Gastrocnemius medialis (tissue), 4 donors: ENCODE measurements at regions not wholly inside any gene's neighbourhood (a gene's known extent, or its start where the extent isn't known, plus 50 kb on each side); places are given as distances from the start of the nearest gene placed in this dataset.

Source experiments
- ATAC-seq, 2 donors: fragments of 150-250 bp; one replicate each; pipeline ENCODE4 v1.9.1; 2016
- DNase-seq, 2 donors: peaks; one replicate each; pipeline ENCODE4 v3.0.0-alpha.2; 2019
- H3K27ac ChIP-seq, 4 donors: fragments of 200-600 bp; sonication (generic); 1 replicate in 1 of 4; 2 replicates in 3 of 4; pipeline ENCODE4 v1.5.1; 2016 to 2018; ENCODE audit warnings: mild to moderate bottlenecking in 2 of 4, moderate library complexity in 1 of 4
- H3K27me3 ChIP-seq, 3 donors: fragments of 200-600 bp; sonication (generic) in 2 of 3; 1 replicate in 1 of 3; 2 replicates in 2 of 3; pipeline versions ENCODE4 v1.5.1 to v1.6.0; 2016 to 2019; ENCODE audit warnings: mild to moderate bottlenecking in 1 of 3, moderate library complexity in 1 of 3
- H3K36me3 ChIP-seq, 2 donors: fragments of 200-600 bp; sonication (generic) in 1 of 2; one replicate each; pipeline ENCODE4 v1.5.1; 2017 to 2018
- H3K4me1 ChIP-seq, 2 donors: fragments of 200-600 bp; sonication (generic) in 1 of 2; one replicate each; pipeline ENCODE4 v1.5.1; 2016 to 2017; ENCODE audit warnings: mild to moderate bottlenecking in 2 of 2
- H3K4me3 ChIP-seq, 4 donors: fragments of 200-600 bp; sonication (generic) in 3 of 4; 1 replicate in 1 of 4; 2 replicates in 3 of 4; pipeline ENCODE4 v1.5.1; 2016 to 2019; ENCODE audit warnings: mild to moderate bottlenecking in 2 of 4
- H3K9me3 ChIP-seq, 3 donors: fragments of 200-600 bp; sonication (generic) in 2 of 3; 1 replicate in 1 of 3; 2 replicates in 2 of 3; pipeline ENCODE4 v1.5.1; 2016 to 2019
- POLR2A ChIP-seq, 2 donors: fragments of 450-650 bp; IDR thresholded peaks; one replicate each; pipeline ENCODE4 v1.6.1; 2017; ENCODE audit warnings: antibody characterized with exemption in 2 of 2, mild to moderate bottlenecking in 2 of 2, moderate library complexity in 2 of 2
- in situ Hi-C, 4 donors: fragments of 200-750 bp; cut with MboI; loops; one replicate each; pipeline versions ENCODE4 v1.15.0 to v1.8.0; 2017; ENCODE audit warnings: low sequenced_read_pairs in 4 of 4
- intact Hi-C: fragments of 100-400 bp; cut with DNase I; formaldehyde crosslinking; loops from one replicate; pipeline ENCODE4 v1.15.1; 2023; ENCODE audit warnings: low total_unique reads
- TF ChIP-seq, protein P1 (sequence below), 5 experiments: fragments of 450-650 bp in 3 of 5; fragments of 200-600 bp in 2 of 5; sonication (generic) in 2 of 5; IDR thresholded peaks in 4 of 5; conservative IDR thresholded peaks in 1 of 5; 1 replicate in 4 of 5; 2 replicates in 1 of 5; pipeline ENCODE4 v1.5.1; 2016 to 2019; ENCODE audit warnings: antibody characterized with exemption in 5 of 5, mild to moderate bottlenecking in 3 of 5, moderate library complexity in 3 of 5

DNA sequence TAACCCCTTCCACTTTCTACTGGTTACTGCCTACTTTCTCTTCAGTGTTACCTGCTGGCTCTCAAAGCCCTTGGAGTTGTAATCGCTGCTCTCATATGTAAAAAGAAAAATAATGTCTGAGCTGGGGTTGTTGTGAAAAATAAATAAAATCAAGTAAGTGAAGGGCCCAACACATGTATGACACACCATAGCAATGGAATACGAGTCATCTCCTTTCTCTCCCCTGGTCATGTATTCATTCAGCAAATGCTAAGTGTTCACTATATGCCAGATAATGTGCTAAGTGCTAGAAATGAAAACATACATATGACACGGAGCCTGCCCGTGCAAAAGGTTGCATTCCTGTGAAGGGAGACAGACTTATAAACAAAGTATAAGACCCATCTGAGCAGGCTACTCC is 535.0 kb downstream of the RFC3 start:
- intact Hi-C loops (no loop called here), in situ Hi-C loops (no loop called here)
- TF ChIP-seq POLR2A (IDR thresholded peaks at IDR 0.05), result no peak
- TF ChIP-seq, protein P1, sequence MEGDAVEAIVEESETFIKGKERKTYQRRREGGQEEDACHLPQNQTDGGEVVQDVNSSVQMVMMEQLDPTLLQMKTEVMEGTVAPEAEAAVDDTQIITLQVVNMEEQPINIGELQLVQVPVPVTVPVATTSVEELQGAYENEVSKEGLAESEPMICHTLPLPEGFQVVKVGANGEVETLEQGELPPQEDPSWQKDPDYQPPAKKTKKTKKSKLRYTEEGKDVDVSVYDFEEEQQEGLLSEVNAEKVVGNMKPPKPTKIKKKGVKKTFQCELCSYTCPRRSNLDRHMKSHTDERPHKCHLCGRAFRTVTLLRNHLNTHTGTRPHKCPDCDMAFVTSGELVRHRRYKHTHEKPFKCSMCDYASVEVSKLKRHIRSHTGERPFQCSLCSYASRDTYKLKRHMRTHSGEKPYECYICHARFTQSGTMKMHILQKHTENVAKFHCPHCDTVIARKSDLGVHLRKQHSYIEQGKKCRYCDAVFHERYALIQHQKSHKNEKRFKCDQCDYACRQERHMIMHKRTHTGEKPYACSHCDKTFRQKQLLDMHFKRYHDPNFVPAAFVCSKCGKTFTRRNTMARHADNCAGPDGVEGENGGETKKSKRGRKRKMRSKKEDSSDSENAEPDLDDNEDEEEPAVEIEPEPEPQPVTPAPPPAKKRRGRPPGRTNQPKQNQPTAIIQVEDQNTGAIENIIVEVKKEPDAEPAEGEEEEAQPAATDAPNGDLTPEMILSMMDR (IDR thresholded peaks at IDR 0.05 in 4 of 5, conservative IDR thresholded peaks at IDR 0.05 in 1 of 5), result no peak
- Histone ChIP-seq H3K36me3 (no peaks in the 10 kb centered on the region), H3K9me3 (no peaks in the 10 kb centered on the region), H3K27me3 (no peaks in the 10 kb centered on the region), H3K4me3 (no peak overlapping the region), H3K4me1 (no peaks in the 10 kb centered on the region), H3K27ac (no peak overlapping the region)
- no peak for DNase-seq
- no peak for ATAC-seq

DNA sequence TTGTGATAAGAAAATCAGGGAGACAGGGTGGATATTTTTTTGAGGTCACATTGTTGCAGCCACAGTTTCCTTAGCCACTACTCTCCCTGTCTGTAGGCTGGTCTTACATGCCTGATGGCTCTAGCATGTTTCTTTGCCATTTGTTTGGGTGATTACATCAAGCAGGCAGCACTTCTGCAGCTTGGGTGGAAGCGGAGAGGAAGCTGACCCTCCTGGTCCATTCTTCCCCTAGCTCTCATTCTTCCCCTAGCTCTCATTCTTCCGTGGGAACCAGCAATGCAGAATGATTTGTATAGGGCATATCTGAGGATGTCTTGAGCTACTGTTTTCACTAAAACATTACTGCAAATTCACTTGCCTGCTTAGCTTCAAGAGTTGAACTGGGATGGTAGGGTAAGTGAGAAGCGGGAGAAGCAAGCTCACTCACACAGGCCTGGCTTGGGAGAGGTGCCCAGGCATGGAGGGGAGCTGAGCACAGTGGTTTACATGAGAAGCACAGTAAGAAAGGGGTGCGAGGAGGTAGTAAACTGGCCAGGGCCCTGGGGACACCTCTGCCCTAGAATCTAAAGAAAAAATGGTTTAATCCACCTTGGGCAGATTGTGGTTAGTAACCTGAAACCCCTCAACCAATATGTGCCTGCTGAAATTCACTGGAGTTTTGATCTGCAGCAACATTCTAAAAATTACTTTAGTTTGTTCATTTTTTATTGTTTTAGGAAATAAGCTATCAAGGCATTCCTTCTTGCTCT is 538.9 kb downstream of the RFC3 start:
- TF ChIP-seq POLR2A (IDR thresholded peaks at IDR 0.05), result no peak
- TF ChIP-seq, protein P1 (IDR thresholded peaks at IDR 0.05 in 4 of 5, conservative IDR thresholded peaks at IDR 0.05 in 1 of 5), result no peak
- Histone ChIP-seq H3K9me3 (no peaks in the 10 kb centered on the region), H3K36me3 (no peaks in the 10 kb centered on the region), H3K4me3 (no peak overlapping the region), H3K27ac (no peak overlapping the region), H3K27me3 (no peaks in the 10 kb centered on the region), H3K4me1 (no peaks in the 10 kb centered on the region)
- in situ Hi-C loops (no loop called here), intact Hi-C loops (no loop called here)
- no peak for ATAC-seq
- DNase-seq, result no peak

DNA sequence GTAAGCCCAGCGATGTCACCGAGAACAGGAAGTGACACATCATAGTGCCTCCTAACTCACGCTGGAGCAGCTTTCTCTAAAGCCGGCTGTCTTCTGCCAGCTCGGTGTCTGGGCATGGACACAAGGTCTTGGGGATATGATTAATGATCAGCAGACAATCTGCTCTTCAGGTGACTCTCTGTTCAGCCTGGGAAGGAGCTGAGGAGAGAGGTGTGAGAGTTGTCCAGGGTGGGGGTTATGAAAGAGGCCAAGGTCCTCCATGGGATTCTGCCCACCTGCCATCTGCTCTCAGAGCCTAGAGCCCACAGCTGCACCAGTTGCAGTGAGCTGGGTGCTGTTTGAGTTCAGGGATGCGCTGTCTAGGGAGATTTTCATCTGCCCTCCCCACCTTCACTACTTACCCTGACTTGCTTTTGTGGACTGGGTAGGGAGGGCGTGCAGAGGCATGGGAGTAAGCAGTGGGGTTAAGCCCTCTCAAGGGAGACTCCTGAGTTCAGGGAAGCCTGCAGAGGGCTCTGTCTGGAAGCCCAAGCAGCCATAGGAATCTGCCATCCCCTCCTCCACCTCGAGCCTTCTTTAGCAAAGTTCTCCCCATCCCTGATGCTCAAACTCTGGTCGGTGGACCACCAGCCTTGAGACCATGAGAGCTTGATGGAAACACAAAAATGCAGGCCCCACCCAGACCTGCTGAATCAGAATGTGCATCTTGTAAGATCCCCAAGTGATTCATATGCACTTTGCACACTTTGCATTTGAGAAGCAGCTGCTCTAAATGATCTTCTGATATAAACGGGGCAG is 539.7 kb downstream of the RFC3 start:
- DNase-seq (no peak), ATAC-seq (no peak)
- Histone ChIP-seq H3K4me3 (no peak overlapping the region), H3K9me3 (no peaks in the 10 kb centered on the region), H3K27me3 (no peaks in the 10 kb centered on the region), H3K36me3 (no peaks in the 10 kb centered on the region), H3K4me1 (no peaks in the 10 kb centered on the region), H3K27ac (no peak overlapping the region)
- in situ Hi-C loops (no loop called here), intact Hi-C loops (no loop called here)
- TF ChIP-seq, protein P1 (IDR thresholded peaks at IDR 0.05 in 4 of 5, conservative IDR thresholded peaks at IDR 0.05 in 1 of 5), result no peak
- TF ChIP-seq POLR2A (IDR thresholded peaks at IDR 0.05), result no peak

- in situ Hi-C loops, result no loop called here
- no peak overlapping the region for H3K27ac ChIP-seq
- no peak for ATAC-seq
- H3K27me3 ChIP-seq, result no peaks in the 10 kb centered on the region
- H3K36me3 ChIP-seq, result no peaks in the 10 kb centered on the region
- no peaks in the 10 kb centered on the region for H3K9me3 ChIP-seq
- intact Hi-C loops, result no loop called here
- DNase-seq, result no peak
- TF ChIP-seq, protein P1 (IDR thresholded peaks at IDR 0.05 in 4 of 5, conservative IDR thresholded peaks at IDR 0.05 in 1 of 5), result no peak
- no peak overlapping the region for H3K4me3 ChIP-seq
- no peaks in the 10 kb centered on the region for H3K4me1 ChIP-seq
Measured at GRCh38 chr13:34358811-34359513, 541.0 kb downstream of the RFC3 start.
